HEK293 (cell line): ENCODE measurements at regions not wholly inside any gene's neighbourhood (a gene's known extent, or its start where the extent isn't known, plus 50 kb on each side); places are given as distances from the start of the nearest gene placed in this dataset.

ENCODE experiments used
- CTCF ChIA-PET: fragments of 350-600 bp; formaldehyde crosslinking; extraction: SDS; loops from one replicate; lab custom pipeline; 2021; ENCODE audit warnings: antibody characterized with exemption; lab: Yijun Ruan, JAX
- POLR2A ChIA-PET: fragments of 300-600 bp; formaldehyde crosslinking; extraction: SDS; loops from one replicate; lab custom pipeline; 2020; ENCODE audit warnings: antibody characterized with exemption, inconsistent platforms; lab: Yijun Ruan, JAX
- H3K27ac ChIP-seq: fragments of 200-500 bp; sonication (Bioruptor generic); 2 replicates; pipeline ENCODE4 v1.5.1; 2014; ENCODE audit warnings: low read depth, low read length, control low read depth, inconsistent platforms; ENCODE audit errors: extremely low read depth
- H3K36me3 ChIP-seq, 2 experiments: fragments of 200-500 bp in 1 of 2; sonication (Bioruptor generic) in 1 of 2; 1 replicate in 1 of 2; 2 replicates in 1 of 2; pipeline ENCODE4 v1.5.1; 2014 to 2017; ENCODE audit warnings: inconsistent platforms in 2 of 2, low read length in 2 of 2; ENCODE audit not compliant: control insufficient read depth in 2 of 2, insufficient read depth in 1 of 2
- H3K4me1 ChIP-seq: fragments of 200-500 bp; sonication (Bioruptor generic); 2 replicates; pipeline ENCODE4 v1.5.1; 2014; ENCODE audit warnings: mild to moderate bottlenecking, low read length, inconsistent platforms; ENCODE audit not compliant: control insufficient read depth, insufficient read depth
- H3K4me3 ChIP-seq: 2 replicates; pipeline ENCODE4 v1.5.1; 2011; ENCODE audit warnings: low read depth, mild to moderate bottlenecking, control low read depth, low read length, moderate library complexity
- H3K9me3 ChIP-seq: fragments of 200-500 bp; sonication (Bioruptor generic); 2 replicates; pipeline ENCODE4 v1.5.1; 2014; ENCODE audit warnings: low read depth, low read length, inconsistent platforms; ENCODE audit not compliant: control insufficient read depth, insufficient read depth
- BCL11B ChIP-seq: fragments of 450-650 bp; formaldehyde crosslinking; IDR thresholded peaks from 2 replicates; pipeline ENCODE4 v1.5.1; 2016; ENCODE audit warnings: low read depth, missing biosample characterization, missing genetic modification characterization
- HOXD13 ChIP-seq: sonication (generic); formaldehyde crosslinking; IDR thresholded peaks from 2 replicates; pipeline ENCODE4 v1.8.0; 2022; ENCODE audit warnings: missing genetic modification reagents, borderline replicate concordance
- PRDM1 ChIP-seq: fragments of 450-650 bp; formaldehyde crosslinking; IDR thresholded peaks from 2 replicates; pipeline ENCODE4; 2016; ENCODE audit warnings: missing biosample characterization, missing genetic modification characterization
- SCRT2 ChIP-seq: fragments of 450-650 bp; formaldehyde crosslinking; IDR thresholded peaks from 2 replicates; pipeline ENCODE4 v1.5.1; 2016; ENCODE audit warnings: missing biosample characterization, missing genetic modification characterization
- ZBTB1 ChIP-seq: fragments of 450-650 bp; formaldehyde crosslinking; IDR thresholded peaks from 2 replicates; pipeline ENCODE4 v1.5.1; 2016; ENCODE audit warnings: missing biosample characterization, missing genetic modification characterization
- ZBTB20 ChIP-seq: fragments of 450-650 bp; formaldehyde crosslinking; IDR thresholded peaks from 2 replicates; pipeline ENCODE4 v1.5.1; 2016; ENCODE audit warnings: missing biosample characterization, missing genetic modification characterization
- ZFP41 ChIP-seq: fragments of 450-650 bp; formaldehyde crosslinking; IDR thresholded peaks from 2 replicates; pipeline ENCODE4 v1.5.1; 2016; ENCODE audit warnings: missing biosample characterization, missing genetic modification characterization, borderline replicate concordance
- ZFP69B ChIP-seq: fragments of 450-650 bp; formaldehyde crosslinking; IDR thresholded peaks from 2 replicates; pipeline ENCODE4 v1.5.1; 2016; ENCODE audit warnings: missing biosample characterization, missing genetic modification characterization
- ZNF16 ChIP-seq: fragments of 450-650 bp; formaldehyde crosslinking; IDR thresholded peaks from 2 replicates; pipeline ENCODE4 v1.5.1; 2016; ENCODE audit warnings: low read depth, missing biosample characterization, missing genetic modification characterization
- ZNF184 ChIP-seq: fragments of 450-650 bp; IDR thresholded peaks from 2 replicates; pipeline ENCODE4 v1.5.1; 2018; ENCODE audit warnings: missing biosample characterization, mild to moderate bottlenecking, missing genetic modification characterization
- ZNF202 ChIP-seq: fragments of 450-650 bp; formaldehyde crosslinking; IDR thresholded peaks from 2 replicates; pipeline ENCODE4 v1.5.1; 2016; ENCODE audit warnings: missing biosample characterization, missing genetic modification characterization, borderline replicate concordance
- ZNF311 ChIP-seq: fragments of 450-650 bp; formaldehyde crosslinking; IDR thresholded peaks from 2 replicates; pipeline ENCODE4 v1.5.1; 2017; ENCODE audit warnings: missing biosample characterization, missing genetic modification characterization, borderline replicate concordance
- ZNF416 ChIP-seq: fragments of 450-650 bp; formaldehyde crosslinking; IDR thresholded peaks from 2 replicates; pipeline ENCODE4 v1.5.1; 2016; ENCODE audit warnings: missing biosample characterization, missing genetic modification characterization
- ZNF510 ChIP-seq: fragments of 450-650 bp; formaldehyde crosslinking; IDR thresholded peaks from 2 replicates; pipeline ENCODE4 v1.5.1; 2018; ENCODE audit warnings: mild to moderate bottlenecking, missing genetic modification characterization, missing biosample characterization; ENCODE audit not compliant: insufficient replicate concordance
- ZNF549 ChIP-seq: fragments of 450-650 bp; IDR thresholded peaks from 2 replicates; pipeline ENCODE4 v1.5.1; 2018; ENCODE audit warnings: missing biosample characterization, missing genetic modification characterization, mild to moderate bottlenecking, inconsistent platforms, moderate library complexity
- ZNF555 ChIP-seq: fragments of 450-650 bp; formaldehyde crosslinking; conservative IDR thresholded peaks from 2 replicates; pipeline ENCODE4 v1.5.1; 2017; ENCODE audit warnings: missing biosample characterization, mild to moderate bottlenecking, missing genetic modification characterization, inconsistent platforms
- ZNF747 ChIP-seq: fragments of 450-650 bp; formaldehyde crosslinking; IDR thresholded peaks from 2 replicates; pipeline ENCODE4 v1.5.1; 2016; ENCODE audit warnings: missing biosample characterization, missing genetic modification characterization
- TF ChIP-seq, protein P1 (sequence below): fragments of 450-650 bp; formaldehyde crosslinking; IDR thresholded peaks from 2 replicates; pipeline ENCODE4 v1.5.1; 2016; ENCODE audit warnings: missing biosample characterization, missing genetic modification characterization, low read depth
- TF ChIP-seq, protein P2 (sequence below): fragments of 450-650 bp; formaldehyde crosslinking; IDR thresholded peaks from 2 replicates; pipeline ENCODE4 v1.5.1; 2016; ENCODE audit warnings: missing biosample characterization, missing genetic modification characterization, borderline replicate concordance
- TF ChIP-seq, protein P3 (sequence below): fragments of 450-650 bp; formaldehyde crosslinking; IDR thresholded peaks from 2 replicates; pipeline ENCODE4 v1.5.1; 2016; ENCODE audit warnings: missing biosample characterization, missing genetic modification characterization
- TF ChIP-seq, protein P4 (sequence below): fragments of 450-650 bp; IDR thresholded peaks from 2 replicates; pipeline ENCODE4 v1.5.1; 2018; ENCODE audit warnings: missing biosample characterization, missing genetic modification characterization
- TF ChIP-seq, protein P5 (sequence below): fragments of 450-650 bp; formaldehyde crosslinking; IDR thresholded peaks from 2 replicates; pipeline ENCODE4 v1.5.1; 2017; ENCODE audit warnings: missing biosample characterization, missing genetic modification characterization

DNA sequence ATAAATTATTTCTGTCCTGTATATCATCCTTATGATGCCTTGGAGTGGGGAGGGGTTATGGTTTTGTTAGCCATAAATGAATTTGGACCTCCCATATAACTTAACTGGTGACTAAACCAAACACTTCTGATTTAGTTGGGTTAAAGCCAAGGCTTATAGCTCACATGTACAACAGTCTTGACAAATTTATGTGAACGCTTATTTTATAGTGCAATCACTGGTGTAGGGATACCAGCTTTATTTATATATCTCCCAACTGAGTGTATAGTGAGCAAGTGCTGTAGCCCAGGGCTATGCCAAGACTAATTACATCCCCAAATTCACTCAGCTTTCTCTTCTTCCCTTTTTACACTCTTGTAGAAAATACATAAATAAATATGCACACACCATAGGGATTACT, 956.2 kb downstream of the SORCS3 start:
- POLR2A ChIA-PET = no interaction called here
- no peak overlapping the region for H3K27ac ChIP-seq
- CTCF ChIA-PET = no interaction called here
- no peaks in the 10 kb centered on the region for H3K4me1 ChIP-seq
- no peaks in the 10 kb centered on the region for H3K36me3 ChIP-seq
- H3K9me3 ChIP-seq = no peaks in the 10 kb centered on the region
- peak; percentile 47; the same call in 1 of the 2 replicates for TF ChIP-seq HOXD13 (CRISPR knock-in tag)
- no peak for TF ChIP-seq ZNF549 (tag by site-specific recombination)
- H3K4me3 ChIP-seq = no peak overlapping the region

DNA sequence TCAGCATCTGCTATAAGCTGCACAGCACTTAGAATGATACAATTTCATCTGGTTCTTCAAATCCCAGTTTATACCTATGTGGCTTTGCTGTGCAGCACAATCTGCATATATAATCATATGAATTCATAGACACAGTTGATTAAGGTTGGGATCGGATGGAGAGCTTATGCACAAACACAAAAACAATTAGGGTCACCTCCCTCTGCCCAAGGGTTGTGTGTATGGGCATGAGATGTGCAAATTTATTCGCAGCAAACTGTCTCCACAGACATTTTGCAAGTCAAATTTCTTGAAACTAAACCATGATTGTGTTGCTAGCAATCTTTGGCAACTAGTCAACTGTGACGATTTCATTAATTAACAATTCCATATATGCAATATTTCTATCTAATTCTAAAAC, 955.7 kb downstream of the SORCS3 start:
- Histone ChIP-seq H3K27ac (no peak overlapping the region), H3K4me1 (no peaks in the 10 kb centered on the region), H3K4me3 (no peak overlapping the region), H3K36me3 (no peaks in the 10 kb centered on the region), H3K9me3 (no peaks in the 10 kb centered on the region)
- CTCF ChIA-PET = no interaction called here
- POLR2A ChIA-PET = no interaction called here
- TF ChIP-seq SCRT2 (tag by site-specific recombination) = no peak
- no peak for TF ChIP-seq ZNF16 (tag by site-specific recombination)
- no peak for TF ChIP-seq ZBTB1
- TF ChIP-seq, protein P1, sequence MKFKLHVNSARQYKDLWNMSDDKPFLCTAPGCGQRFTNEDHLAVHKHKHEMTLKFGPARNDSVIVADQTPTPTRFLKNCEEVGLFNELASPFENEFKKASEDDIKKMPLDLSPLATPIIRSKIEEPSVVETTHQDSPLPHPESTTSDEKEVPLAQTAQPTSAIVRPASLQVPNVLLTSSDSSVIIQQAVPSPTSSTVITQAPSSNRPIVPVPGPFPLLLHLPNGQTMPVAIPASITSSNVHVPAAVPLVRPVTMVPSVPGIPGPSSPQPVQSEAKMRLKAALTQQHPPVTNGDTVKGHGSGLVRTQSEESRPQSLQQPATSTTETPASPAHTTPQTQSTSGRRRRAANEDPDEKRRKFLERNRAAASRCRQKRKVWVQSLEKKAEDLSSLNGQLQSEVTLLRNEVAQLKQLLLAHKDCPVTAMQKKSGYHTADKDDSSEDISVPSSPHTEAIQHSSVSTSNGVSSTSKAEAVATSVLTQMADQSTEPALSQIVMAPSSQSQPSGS (tag by site-specific recombination) = no peak
- no peak for TF ChIP-seq ZNF184
- no peak for TF ChIP-seq PRDM1
- no peak for TF ChIP-seq ZNF416 (tag by site-specific recombination)
- no peak for TF ChIP-seq BCL11B (tag by site-specific recombination)
- no peak for TF ChIP-seq ZNF510
- TF ChIP-seq ZNF555 (tag by site-specific recombination) = no peak
- TF ChIP-seq, protein P2, sequence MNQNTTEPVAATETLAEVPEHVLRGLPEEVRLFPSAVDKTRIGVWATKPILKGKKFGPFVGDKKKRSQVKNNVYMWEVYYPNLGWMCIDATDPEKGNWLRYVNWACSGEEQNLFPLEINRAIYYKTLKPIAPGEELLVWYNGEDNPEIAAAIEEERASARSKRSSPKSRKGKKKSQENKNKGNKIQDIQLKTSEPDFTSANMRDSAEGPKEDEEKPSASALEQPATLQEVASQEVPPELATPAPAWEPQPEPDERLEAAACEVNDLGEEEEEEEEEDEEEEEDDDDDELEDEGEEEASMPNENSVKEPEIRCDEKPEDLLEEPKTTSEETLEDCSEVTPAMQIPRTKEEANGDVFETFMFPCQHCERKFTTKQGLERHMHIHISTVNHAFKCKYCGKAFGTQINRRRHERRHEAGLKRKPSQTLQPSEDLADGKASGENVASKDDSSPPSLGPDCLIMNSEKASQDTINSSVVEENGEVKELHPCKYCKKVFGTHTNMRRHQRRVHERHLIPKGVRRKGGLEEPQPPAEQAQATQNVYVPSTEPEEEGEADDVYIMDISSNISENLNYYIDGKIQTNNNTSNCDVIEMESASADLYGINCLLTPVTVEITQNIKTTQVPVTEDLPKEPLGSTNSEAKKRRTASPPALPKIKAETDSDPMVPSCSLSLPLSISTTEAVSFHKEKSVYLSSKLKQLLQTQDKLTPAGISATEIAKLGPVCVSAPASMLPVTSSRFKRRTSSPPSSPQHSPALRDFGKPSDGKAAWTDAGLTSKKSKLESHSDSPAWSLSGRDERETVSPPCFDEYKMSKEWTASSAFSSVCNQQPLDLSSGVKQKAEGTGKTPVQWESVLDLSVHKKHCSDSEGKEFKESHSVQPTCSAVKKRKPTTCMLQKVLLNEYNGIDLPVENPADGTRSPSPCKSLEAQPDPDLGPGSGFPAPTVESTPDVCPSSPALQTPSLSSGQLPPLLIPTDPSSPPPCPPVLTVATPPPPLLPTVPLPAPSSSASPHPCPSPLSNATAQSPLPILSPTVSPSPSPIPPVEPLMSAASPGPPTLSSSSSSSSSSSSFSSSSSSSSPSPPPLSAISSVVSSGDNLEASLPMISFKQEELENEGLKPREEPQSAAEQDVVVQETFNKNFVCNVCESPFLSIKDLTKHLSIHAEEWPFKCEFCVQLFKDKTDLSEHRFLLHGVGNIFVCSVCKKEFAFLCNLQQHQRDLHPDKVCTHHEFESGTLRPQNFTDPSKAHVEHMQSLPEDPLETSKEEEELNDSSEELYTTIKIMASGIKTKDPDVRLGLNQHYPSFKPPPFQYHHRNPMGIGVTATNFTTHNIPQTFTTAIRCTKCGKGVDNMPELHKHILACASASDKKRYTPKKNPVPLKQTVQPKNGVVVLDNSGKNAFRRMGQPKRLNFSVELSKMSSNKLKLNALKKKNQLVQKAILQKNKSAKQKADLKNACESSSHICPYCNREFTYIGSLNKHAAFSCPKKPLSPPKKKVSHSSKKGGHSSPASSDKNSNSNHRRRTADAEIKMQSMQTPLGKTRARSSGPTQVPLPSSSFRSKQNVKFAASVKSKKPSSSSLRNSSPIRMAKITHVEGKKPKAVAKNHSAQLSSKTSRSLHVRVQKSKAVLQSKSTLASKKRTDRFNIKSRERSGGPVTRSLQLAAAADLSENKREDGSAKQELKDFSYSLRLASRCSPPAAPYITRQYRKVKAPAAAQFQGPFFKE = no peak

DNA sequence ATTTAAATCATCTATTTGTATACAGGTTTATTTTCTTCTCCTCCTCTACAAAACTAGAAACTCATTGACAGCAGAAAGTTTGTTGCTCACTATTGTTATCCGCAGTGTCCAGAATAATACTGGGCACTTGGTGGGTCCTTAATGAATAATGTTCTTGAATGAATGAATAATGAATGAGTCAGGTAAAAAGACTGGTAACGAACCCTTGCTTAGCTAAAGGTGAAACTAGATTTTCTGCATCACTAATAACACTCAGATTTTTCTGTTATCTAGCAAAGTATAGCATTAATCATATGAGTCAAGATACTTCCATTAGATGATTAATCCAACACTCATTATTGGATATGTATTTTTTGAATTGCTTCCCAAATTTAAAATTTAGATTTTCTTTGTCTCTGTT, 953.2 kb downstream of the SORCS3 start:
- CTCF ChIA-PET = no interaction called here
- H3K36me3 ChIP-seq = no peaks in the 10 kb centered on the region
- H3K4me1 ChIP-seq = no peaks in the 10 kb centered on the region
- no peaks in the 10 kb centered on the region for H3K9me3 ChIP-seq
- POLR2A ChIA-PET = no interaction called here
- no peak overlapping the region for H3K27ac ChIP-seq
- no peak overlapping the region for H3K4me3 ChIP-seq
- TF ChIP-seq ZNF184 (no peak), ZBTB20 (tag by site-specific recombination) (no peak), ZNF747 (no peak), ZNF202 (tag by site-specific recombination) (no peak), ZNF311 (tag by site-specific recombination) (no peak), ZNF416 (tag by site-specific recombination) (no peak), ZFP69B (tag by site-specific recombination) (no peak), ZFP41 (tag by site-specific recombination) (no peak)
- TF ChIP-seq, protein P3, sequence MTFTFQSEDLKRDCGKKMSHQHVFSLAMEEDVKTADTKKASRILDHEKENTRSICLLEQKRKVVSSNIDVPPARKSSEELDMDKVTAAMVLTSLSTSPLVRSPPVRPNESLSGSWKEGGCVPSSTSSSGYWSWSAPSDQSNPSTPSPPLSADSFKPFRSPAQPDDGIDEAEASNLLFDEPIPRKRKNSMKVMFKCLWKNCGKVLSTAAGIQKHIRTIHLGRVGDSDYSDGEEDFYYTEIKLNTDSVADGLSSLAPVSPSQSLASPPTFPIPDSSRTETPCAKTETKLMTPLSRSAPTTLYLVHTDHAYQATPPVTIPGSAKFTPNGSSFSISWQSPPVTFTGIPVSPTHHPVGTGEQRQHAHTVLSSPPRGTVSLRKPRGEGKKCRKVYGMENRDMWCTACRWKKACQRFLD (tag by site-specific recombination) = no peak
- TF ChIP-seq, protein P4, sequence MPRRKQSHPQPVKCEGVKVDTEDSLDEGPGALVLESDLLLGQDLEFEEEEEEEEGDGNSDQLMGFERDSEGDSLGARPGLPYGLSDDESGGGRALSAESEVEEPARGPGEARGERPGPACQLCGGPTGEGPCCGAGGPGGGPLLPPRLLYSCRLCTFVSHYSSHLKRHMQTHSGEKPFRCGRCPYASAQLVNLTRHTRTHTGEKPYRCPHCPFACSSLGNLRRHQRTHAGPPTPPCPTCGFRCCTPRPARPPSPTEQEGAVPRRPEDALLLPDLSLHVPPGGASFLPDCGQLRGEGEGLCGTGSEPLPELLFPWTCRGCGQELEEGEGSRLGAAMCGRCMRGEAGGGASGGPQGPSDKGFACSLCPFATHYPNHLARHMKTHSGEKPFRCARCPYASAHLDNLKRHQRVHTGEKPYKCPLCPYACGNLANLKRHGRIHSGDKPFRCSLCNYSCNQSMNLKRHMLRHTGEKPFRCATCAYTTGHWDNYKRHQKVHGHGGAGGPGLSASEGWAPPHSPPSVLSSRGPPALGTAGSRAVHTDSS (tag by site-specific recombination) = no peak
- TF ChIP-seq, protein P5, sequence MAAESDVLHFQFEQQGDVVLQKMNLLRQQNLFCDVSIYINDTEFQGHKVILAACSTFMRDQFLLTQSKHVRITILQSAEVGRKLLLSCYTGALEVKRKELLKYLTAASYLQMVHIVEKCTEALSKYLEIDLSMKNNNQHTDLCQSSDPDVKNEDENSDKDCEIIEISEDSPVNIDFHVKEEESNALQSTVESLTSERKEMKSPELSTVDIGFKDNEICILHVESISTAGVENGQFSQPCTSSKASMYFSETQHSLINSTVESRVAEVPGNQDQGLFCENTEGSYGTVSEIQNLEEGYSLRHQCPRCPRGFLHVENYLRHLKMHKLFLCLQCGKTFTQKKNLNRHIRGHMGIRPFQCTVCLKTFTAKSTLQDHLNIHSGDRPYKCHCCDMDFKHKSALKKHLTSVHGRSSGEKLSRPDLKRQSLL = no peak
